WTC11 (cell line): ENCODE measurements at regions not wholly inside any gene's neighbourhood (a gene's known extent, or its start where the extent isn't known, plus 50 kb on each side); places are given as distances from the start of the nearest gene placed in this dataset.
"Not testable (repeated sequence)": the region's sequence is repeated elsewhere in the genome, so short reads cannot be mapped to it uniquely, and the experiment has no call there.

ENCODE experiments used
- CREB1 ChIP-seq: sonication (generic); formaldehyde crosslinking; IDR thresholded peaks from 2 replicates; pipeline ENCODE4 v1.8.0; 2023; ENCODE audit warnings: mild to moderate bottlenecking, missing genetic modification reagents
- CTCF ChIP-seq: fragments of 200-600 bp; IDR thresholded peaks from 2 replicates; pipeline ENCODE4 v1.8.0; 2022; ENCODE audit warnings: antibody characterized with exemption
- NFYB ChIP-seq: sonication (generic); formaldehyde crosslinking; conservative IDR thresholded peaks from 2 replicates; pipeline ENCODE4 v1.8.0; 2022; ENCODE audit warnings: low read depth, missing genetic modification reagents
- ZNF396 ChIP-seq: fragments of 250-450 bp; sonication (Bioruptor Pico); IDR thresholded peaks from 2 replicates; pipeline ENCODE4 v1.8.0; 2021; ENCODE audit warnings: mild to moderate bottlenecking, moderate library complexity, borderline replicate concordance

- not testable (repeated sequence) for TF ChIP-seq CREB1; CTCF; ZNF396; NFYB (CRISPR knock-in tag)
Measured at GRCh38 chr10:80017186-80017585, 61.3 kb upstream of the TMEM254 start.
